ENCODE measurements at regions not wholly inside any gene's neighbourhood (a gene's known extent, or its start where the extent isn't known, plus 50 kb on each side); places are given as distances from the start of the nearest gene placed in this dataset.

- Histone ChIP-seq H3K9me3 (no peaks in the 10 kb centered on the region), H3K4me1 (ENCODE audit: insufficient read depth) (no peaks in the 10 kb centered on the region), H3K27me3 (no peaks in the 10 kb centered on the region), H3K36me3 (no peaks in the 10 kb centered on the region), H3K27ac (no peak overlapping the region), H3K4me3 (no peak overlapping the region)
- WGBS, 3 donors = 46 to 57% (median 49%) methylated on average over 14 of the region's 14 CpGs
- no peak for DNase-seq
- intact Hi-C loops (cut with DNase I) = no loop called here
- TF ChIP-seq EP300 (IDR thresholded peaks at IDR 0.05) (no peak), POLR2A (IDR thresholded peaks at IDR 0.05) (no peak)
- TF ChIP-seq, protein P1, sequence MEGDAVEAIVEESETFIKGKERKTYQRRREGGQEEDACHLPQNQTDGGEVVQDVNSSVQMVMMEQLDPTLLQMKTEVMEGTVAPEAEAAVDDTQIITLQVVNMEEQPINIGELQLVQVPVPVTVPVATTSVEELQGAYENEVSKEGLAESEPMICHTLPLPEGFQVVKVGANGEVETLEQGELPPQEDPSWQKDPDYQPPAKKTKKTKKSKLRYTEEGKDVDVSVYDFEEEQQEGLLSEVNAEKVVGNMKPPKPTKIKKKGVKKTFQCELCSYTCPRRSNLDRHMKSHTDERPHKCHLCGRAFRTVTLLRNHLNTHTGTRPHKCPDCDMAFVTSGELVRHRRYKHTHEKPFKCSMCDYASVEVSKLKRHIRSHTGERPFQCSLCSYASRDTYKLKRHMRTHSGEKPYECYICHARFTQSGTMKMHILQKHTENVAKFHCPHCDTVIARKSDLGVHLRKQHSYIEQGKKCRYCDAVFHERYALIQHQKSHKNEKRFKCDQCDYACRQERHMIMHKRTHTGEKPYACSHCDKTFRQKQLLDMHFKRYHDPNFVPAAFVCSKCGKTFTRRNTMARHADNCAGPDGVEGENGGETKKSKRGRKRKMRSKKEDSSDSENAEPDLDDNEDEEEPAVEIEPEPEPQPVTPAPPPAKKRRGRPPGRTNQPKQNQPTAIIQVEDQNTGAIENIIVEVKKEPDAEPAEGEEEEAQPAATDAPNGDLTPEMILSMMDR (IDR thresholded peaks at IDR 0.05) = no peak
Measured at GRCh38 chr20:57030611-57031600, 235.5 kb downstream of the BMP7 start.

DNA sequence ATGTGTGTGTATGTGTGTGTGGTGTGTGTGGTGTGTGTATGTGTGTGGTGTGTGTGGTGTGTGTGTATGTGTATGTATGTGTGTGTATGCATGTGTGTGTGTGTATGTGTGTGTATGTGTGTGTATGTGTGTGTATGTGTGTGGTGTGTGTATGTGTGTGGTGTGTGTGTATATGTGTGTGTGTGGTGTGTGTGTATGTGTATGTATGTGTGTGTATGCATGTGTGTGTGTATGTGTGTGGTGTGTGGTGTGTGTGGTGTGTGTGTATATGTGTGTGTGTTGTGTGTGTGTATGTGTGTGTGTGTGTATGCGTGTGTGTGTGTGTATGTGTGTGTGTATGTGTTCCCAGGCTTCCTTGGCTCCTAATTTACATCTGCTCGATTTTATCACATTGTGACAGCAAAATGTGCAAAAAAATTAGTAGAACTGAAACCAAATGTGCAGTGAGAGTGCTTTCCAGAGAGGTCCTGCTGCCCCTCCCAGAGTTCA, 234.5 kb downstream of the BMP7 start:
- Histone ChIP-seq H3K4me1 (ENCODE audit: insufficient read depth) (no peaks in the 10 kb centered on the region), H3K27ac (no peak overlapping the region), H3K9me3 (no peaks in the 10 kb centered on the region), H3K27me3 (no peaks in the 10 kb centered on the region), H3K36me3 (no peaks in the 10 kb centered on the region), H3K4me3 (no peak overlapping the region)
- intact Hi-C loops (cut with DNase I) = no loop called here
- DNase-seq = no peak
- TF ChIP-seq EP300 (IDR thresholded peaks at IDR 0.05) = no peak
- WGBS, 3 donors = 30 to 36% (median 33%) methylated on average over 2 of the region's 2 CpGs

GRCh38 chr20:57032847-57033246, 233.6 kb downstream of the BMP7 start:
- Histone ChIP-seq H3K9me3 (no peaks in the 10 kb centered on the region), H3K4me1 (ENCODE audit: insufficient read depth) (no peaks in the 10 kb centered on the region), H3K36me3 (no peaks in the 10 kb centered on the region), H3K4me3 (no peak overlapping the region), H3K27me3 (no peaks in the 10 kb centered on the region), H3K27ac (no peak overlapping the region)
- intact Hi-C loops (cut with DNase I) = no loop called here
- WGBS, 3 donors = 60 to 80% (median 63%) methylated on average over 9 of the region's 9 CpGs
- TF ChIP-seq EP300 (IDR thresholded peaks at IDR 0.05) = no peak
- DNase-seq = no peak

- no peaks in the 10 kb centered on the region for H3K9me3 ChIP-seq
- H3K27ac ChIP-seq = no peak overlapping the region
- H3K27me3 ChIP-seq = no peaks in the 10 kb centered on the region
- H3K4me3 ChIP-seq = no peak overlapping the region
- intact Hi-C loops (cut with DNase I) = no loop called here
- H3K36me3 ChIP-seq = no peaks in the 10 kb centered on the region
- TF ChIP-seq, protein P1 (IDR thresholded peaks at IDR 0.05) = no peak
- WGBS, 3 donors = 70 to 78% (median 76%) methylated on average over 5 of the region's 5 CpGs
- DNase-seq = no peak
- no peaks in the 10 kb centered on the region for H3K4me1 ChIP-seq (ENCODE audit: insufficient read depth)
Measured at GRCh38 chr20:57034001-57034400, 232.4 kb downstream of the BMP7 start.

GRCh38 chr20:57037689-57038088, 228.8 kb downstream of the BMP7 start:
- TF ChIP-seq POLR2A (IDR thresholded peaks at IDR 0.05) (no peak), EP300 (IDR thresholded peaks at IDR 0.05) (no peak)
- TF ChIP-seq, protein P1 (IDR thresholded peaks at IDR 0.05) = no peak
- H3K36me3 ChIP-seq = no peaks in the 10 kb centered on the region

More at GRCh38 chr20:57037689-57038088, 228.8 kb downstream of the BMP7 start:
- intact Hi-C loops (cut with DNase I) = no loop called here
- Histone ChIP-seq H3K27me3 (no peaks in the 10 kb centered on the region), H3K4me3 (no peak overlapping the region), H3K4me1 (ENCODE audit: insufficient read depth) (no peaks in the 10 kb centered on the region), H3K9me3 (no peaks in the 10 kb centered on the region), H3K27ac (no peak overlapping the region)
- DNase-seq = no peak
- WGBS, 3 donors = 77 to 89% (median 77%) methylated on average over 3 of the region's 3 CpGs
